ENCODE measurements at regions not wholly inside any gene's neighbourhood (a gene's known extent, or its start where the extent isn't known, plus 50 kb on each side); places are given as distances from the start of the nearest gene placed in this dataset.
A peak's percentile ranks its signal among the peaks of the same experiment; 100 is the strongest.
"Not testable (repeated sequence)": the region's sequence is repeated elsewhere in the genome, so short reads cannot be mapped to it uniquely, and the experiment has no call there.

GRCh38 chr2:241958818-241959545 lies 89.5 kb downstream of the RTP5 start:
- no peak for DNase-seq (ENCODE audit: low read depth)

GRCh38 chr2:241959751-241960269 lies 90.3 kb downstream of the RTP5 start:
- DNase-seq (ENCODE audit: low read depth): no peak

GRCh38 chr2:241961454-241961853 lies 91.9 kb downstream of the RTP5 start:
- no peak for DNase-seq (ENCODE audit: low read depth)

- DNase-seq (ENCODE audit: low read depth): no peak
Measured at GRCh38 chr2:241964133-241964532, 94.6 kb downstream of the RTP5 start.

GRCh38 chr2:241965931-241966412 lies 96.4 kb downstream of the RTP5 start:
- peak; percentile 33 for DNase-seq (ENCODE audit: low read depth)

GRCh38 chr2:241966647-241967466 lies 97.3 kb downstream of the RTP5 start:
- no peak for DNase-seq (ENCODE audit: low read depth)

GRCh38 chr2:241967467-241968144 lies 98.1 kb downstream of the RTP5 start:
- no peak for DNase-seq (ENCODE audit: low read depth)

GRCh38 chr2:241968417-241968816 lies 98.9 kb downstream of the RTP5 start:
- DNase-seq (ENCODE audit: low read depth): no peak

GRCh38 chr2:241969182-241969581 lies 99.7 kb downstream of the RTP5 start:
- not testable (repeated sequence) for DNase-seq (ENCODE audit: low read depth)

- no peak for DNase-seq (ENCODE audit: low read depth)
Measured at GRCh38 chr2:241970716-241971115, 101.2 kb downstream of the RTP5 start.

- no peak for DNase-seq (ENCODE audit: low read depth)
Measured at GRCh38 chr2:241974096-241974495, 104.6 kb downstream of the RTP5 start.

GRCh38 chr2:241974851-241975592 lies 105.5 kb downstream of the RTP5 start:
- no peak for DNase-seq (ENCODE audit: low read depth)

GRCh38 chr2:241975593-241976284 lies 106.2 kb downstream of the RTP5 start:
- DNase-seq (ENCODE audit: low read depth): no peak

GRCh38 chr2:241976296-241976695 lies 106.8 kb downstream of the RTP5 start:
- DNase-seq (ENCODE audit: low read depth): no peak

- DNase-seq (ENCODE audit: low read depth): no peak
Measured at GRCh38 chr2:241977557-241978300, 108.2 kb downstream of the RTP5 start.

- no peak for DNase-seq (ENCODE audit: low read depth)
Measured at GRCh38 chr2:241978670-241979069, 109.1 kb downstream of the RTP5 start.

GRCh38 chr2:241980193-241980592 lies 110.7 kb downstream of the RTP5 start:
- DNase-seq (ENCODE audit: low read depth): no peak

- DNase-seq (ENCODE audit: low read depth): no peak
Measured at GRCh38 chr2:241981076-241981700, 111.7 kb downstream of the RTP5 start.

- DNase-seq (ENCODE audit: low read depth): no peak
Measured at GRCh38 chr2:241982706-241983570, 113.4 kb downstream of the RTP5 start.
